ENCODE measurements at regions not wholly inside any gene's neighbourhood (a gene's known extent, or its start where the extent isn't known, plus 50 kb on each side); places are given as distances from the start of the nearest gene placed in this dataset.
"Not testable (repeated sequence)": the region's sequence is repeated elsewhere in the genome, so short reads cannot be mapped to it uniquely, and the experiment has no call there.

DNA sequence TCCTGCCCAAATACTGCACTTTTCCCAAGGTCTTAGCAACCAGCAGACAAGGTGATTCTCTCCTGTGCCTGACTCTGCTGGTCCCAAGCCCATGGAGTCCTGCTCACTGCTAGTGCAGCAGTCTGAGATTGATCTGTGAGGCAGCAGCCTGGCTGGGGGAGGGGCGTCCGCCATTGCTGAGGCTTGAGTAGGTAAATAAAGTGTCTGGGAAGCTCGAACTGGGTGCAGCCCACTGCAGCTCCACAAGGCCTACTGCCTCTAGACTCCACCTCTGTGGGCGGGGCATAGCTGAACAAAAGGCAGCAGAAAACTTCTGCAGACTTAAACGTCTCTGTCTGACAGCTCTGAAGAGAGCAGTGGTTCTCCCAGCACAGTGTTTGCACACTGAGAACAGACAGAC, 258.7 kb downstream of the ABCC12 start:
- DNase-seq: not testable (repeated sequence)

DNA sequence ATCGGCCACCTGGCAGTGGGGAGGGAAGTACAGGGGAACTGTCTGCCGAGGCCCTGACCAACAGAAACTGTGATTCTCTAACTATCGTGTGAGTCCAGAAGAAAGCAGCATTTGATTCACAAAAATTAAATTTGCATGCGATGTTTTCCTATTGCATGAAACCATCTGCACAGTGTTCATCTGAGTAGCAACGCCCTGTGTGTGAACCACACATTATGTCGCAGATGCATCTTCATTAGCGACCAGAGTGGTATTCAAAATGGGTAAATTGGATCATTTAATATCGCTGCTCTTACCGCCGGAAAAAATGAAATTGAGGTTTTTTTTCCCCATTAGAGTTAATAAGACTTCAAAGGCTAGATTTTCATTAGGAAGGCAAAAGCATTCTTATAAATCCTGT, 260.6 kb downstream of the ABCC12 start:
- no peak for DNase-seq

DNA sequence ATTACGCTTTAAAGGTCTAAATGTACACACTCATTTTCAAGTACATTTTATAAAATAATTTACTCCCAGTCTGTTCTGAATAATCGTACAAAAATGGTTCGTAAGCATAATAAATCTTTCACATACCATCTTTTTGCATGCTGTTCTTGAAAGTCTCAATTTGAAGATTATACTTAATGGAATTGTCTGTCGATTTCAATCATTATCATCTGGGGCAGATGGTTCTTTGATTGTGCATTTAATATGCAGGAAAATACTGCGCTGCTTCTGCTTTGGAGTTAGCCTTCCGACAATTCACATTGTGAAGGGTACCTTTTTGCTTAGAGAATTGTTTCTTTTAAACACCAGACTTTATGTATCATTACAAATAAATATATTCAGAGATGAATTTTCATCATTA, 262.8 kb downstream of the ABCC12 start:
- DNase-seq: no peak

DNA sequence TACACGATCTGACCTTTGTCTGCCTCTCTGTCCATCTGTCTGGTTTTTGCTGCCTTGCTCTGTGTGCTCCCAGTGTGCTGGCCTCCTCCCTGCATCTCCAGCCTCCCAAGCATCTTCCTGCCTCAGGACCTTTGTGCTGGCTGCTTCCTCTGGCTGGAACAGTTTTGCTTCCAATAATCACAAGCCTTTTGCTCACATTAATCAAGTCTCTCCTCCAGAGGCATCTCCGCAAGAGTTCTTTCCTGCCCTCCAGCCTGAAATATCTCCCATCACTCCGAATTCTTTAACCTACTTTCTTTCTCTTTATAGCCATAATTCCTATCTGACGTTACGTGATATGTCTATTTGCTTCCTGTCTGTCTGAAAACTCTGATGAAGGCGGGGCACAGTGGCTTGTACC, 267.1 kb downstream of the ABCC12 start:
- DNase-seq: no peak

DNA sequence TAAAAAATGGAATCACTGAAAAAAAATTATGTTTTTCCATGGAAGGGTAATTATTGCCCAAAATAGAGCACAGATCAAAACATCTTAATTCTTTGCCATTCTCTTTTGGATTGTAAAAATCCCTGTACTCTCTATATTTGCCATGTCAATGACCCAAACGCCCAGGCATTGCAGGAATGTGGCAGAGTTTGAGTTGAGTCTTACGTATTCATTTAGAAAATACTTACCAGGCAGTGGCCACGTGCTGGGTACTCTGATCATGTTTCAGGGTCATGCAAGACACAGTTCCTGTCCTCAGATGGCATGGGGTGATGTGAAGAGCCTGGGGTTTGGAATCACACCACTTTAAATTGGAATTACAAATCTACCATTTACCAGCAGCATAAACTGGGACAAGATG, 267.7 kb downstream of the ABCC12 start:
- DNase-seq: no peak

DNA sequence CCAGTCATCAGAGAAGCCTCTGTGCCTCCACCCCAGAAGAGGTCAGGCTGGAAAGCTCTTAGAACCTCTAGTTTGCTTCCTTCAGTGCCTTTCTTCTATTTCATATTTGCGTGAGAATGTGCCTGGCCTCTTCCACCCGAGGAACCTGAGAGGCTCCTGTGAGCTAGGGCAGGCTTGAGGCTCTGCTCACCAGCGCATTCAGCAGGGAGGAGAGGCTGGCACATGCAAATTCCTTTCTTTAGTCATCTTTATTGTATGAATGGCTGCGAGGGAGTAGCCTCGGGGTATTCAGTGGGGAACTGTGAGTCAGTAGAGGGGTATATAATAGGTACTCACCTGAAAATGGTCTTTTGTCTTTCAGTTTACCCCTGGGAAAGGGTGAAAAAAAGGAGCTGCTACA, 268.3 kb downstream of the ABCC12 start:
- no peak for DNase-seq

DNA sequence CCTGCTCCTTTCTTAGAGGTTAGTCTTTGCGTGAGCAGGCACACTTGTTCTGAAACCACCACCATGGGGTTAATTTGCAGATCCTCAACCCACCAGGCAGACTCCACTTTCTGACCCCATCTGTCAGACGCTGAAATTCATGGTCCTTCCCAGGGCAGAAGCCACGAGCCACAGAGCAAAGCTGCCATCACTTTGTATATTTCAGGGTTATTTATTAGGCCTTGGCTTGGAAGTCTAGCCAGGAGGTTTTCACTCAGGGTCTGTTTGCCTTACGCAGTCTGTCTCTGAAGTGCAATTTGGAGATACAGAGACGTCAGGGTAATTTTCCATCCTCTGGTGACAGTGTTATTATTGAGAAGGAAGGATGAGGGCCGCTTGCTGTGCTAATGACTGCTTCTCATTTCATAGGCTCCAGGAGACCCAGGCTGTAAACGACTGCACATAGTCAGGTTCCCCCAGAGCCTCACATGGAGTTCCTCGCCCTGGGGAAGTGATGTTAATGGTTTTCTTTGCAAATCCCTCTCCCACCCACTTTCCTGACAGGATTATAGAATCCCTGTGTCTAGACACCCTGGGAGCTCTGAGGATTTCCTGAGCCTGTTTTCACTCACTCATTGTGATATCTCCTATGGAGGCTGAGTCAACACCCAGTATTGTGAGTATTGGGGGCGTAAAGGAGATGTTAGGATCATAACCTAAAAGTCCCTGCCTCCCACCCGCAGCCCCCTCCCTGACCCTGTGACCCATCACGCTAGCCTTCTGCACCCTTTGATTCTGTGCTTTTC, 269.0 kb downstream of the ABCC12 start:
- DNase-seq: no peak

DNA sequence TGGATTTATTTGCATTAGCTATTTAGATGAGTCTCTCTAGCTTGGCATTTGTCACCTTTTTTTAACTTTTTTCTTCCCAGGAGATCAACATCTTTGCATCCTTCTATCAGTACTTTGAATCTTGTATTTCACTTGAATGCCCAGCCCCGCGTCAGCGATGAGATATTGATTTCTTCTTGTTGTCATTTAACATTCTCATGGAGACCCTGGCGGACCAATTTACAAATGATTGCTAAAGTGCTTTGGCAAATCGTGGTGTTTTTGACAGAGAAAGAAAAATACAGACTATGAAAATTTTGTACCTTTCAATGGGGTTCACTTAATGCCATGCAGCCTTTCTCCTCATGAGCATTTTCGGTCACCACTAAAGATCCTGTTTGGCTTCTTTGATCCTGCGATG, 269.7 kb downstream of the ABCC12 start:
- DNase-seq: no peak

DNA sequence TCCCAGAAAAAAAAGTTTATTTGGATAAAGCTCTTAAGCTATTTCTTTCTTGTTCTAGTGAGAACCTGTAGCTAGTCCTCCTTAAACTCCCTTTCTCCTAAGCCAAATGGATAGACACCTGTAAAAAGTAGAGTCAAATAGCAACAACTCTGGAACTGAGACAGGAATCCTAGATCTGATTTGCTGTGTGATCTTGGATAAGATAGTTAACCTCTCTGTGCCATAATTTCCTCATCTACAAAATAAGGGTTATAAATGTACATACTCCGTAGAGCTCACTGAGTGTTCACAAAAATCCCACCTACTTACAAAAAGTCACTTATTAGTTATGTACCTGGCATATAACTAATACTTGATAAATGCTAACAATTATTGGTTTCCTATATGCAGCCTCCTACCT, 270.3 kb downstream of the ABCC12 start:
- no peak for DNase-seq

DNA sequence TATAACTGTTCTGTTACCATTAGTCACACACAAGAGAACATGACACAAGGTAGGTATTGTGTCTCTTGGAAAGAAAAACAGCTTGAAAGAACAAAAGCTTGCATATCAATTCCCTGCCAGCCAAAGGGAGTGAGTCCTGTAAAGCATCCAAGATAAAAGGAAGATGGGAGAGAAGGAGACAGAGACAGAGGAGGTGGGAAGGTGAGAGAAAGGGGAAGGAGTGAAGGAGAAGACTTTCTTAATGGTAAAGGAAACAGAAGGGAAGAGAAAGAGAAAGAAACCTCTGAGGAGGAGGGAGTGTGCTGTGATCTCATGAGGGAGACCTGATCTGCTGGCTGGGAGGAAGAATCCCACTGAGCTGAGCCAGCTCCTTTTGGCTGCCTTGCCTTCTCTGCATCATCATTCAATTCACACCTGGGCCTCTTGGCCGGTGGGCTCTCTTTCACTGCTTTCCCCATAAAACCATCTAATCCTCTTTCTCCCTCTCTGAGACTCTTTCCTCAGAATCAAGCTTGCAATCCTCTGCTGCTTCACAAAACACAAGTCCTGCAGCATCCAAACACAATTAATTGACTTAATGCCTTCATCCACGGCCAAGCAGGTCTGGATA, 271.6 kb downstream of the ABCC12 start:
- DNase-seq: no peak

DNA sequence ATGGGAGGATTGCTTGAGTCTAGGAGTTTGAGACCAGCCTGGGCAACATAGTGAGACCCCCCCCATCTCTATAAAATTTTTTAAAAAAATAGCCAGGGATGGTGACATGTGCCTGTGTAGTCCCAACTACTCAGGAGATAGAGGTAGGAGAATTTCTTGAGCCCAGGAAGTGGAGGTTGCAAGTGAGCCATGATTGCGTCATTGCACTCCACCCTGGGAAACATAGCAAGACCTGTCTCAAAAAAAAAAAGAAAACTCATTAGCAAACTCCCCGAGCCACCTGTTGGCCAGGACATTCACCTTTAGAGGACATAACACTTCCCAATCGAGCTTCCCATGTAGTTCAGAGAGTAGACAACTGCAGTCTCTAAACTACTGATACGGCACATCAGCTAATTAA, 274.2 kb downstream of the ABCC12 start:
- no peak for DNase-seq

DNA sequence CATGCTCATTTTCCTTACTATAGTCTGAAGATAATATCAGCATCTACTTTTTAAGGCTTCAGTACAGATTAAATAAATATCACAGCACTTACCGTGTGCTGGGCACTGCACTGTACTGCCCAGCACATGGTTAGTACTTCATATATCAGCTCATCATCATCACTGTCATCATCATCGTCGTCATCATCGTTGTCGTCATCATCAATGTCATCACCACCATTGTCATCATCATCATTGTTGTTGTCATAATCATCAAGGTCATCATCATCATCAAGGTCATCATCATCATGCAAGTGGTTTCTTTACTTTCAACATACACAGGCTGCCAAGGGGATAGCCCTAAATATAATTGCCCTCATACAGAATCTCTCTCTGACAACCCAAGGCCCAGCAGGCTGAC, 275.1 kb downstream of the ABCC12 start:
- DNase-seq: no peak

DNA sequence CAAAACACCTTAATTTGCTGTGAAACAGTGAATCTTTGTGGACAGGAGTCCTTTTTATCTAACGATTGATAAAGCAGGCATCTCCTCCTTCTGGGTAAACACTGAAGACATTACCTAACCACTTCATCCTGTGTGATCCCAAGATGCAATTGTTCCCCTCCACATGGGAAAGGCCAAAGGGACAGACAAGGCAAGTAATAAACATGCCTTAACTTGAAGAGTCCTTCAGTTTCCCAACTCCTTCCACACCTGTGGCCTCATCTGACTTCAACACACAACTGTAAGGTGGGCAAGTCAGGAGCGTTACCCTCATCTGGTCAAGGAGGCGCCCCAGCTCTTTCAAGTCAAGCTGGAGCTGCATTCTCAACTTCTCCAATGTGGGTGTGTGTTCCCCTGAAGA, 278.6 kb downstream of the ABCC12 start:
- no peak for DNase-seq

DNA sequence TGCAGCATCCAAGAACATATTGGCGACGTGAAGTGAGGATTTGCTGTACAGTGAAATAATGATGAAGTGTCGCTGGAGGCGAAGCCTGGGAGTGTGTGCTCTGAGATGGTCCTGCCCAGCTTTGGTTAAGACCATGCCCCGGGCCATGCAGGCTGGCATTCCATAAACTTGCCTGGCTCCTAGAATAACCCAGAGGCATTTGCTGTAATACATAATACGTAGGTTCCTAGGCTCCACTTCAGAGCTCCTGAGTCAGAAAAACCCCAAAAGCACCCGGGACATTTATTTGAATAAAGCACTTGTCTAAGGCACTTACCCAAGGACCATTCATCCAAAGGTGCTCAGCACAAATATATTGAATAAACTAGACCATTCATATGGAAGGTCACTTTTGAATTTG, 279.3 kb downstream of the ABCC12 start:
- no peak for DNase-seq

DNA sequence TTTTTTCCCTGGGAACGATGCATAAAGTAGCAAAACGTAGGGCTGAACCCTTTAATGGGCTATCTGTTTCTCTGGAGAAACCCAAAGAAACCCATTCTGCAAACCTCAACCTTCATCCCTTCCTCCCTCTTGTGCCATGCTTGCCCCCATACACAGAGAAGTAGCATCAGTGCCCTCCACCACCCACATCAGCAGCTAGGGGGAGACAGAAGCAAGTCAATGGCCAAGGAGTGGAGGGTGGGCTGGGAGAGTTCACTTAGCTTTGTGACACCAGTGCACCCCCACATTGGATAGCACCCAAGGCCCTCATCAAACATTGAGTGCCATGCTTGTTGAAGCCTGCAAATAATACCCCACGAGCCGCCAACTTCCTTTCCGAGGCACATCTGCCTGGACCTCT, 282.4 kb downstream of the ABCC12 start:
- DNase-seq: no peak

DNA sequence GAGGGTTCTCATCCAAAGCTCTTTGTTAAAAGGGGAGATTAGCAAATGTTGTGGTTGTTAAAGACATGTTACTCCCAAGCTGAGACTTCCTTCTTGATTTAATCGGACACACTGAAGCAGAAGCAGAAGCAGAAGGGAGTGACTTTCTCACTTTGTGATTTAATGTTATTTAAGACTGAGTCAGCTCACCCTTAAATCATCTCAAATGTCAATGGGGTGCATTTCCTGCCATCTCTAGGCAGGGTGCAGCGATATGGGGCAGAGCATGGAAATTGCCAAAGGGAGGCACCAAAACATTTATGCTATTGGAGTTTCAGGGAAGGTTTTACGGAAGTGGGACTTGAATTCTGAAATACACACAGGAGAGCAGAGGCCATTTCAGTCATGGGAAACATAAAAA, 283.6 kb downstream of the ABCC12 start:
- no peak for DNase-seq

DNA sequence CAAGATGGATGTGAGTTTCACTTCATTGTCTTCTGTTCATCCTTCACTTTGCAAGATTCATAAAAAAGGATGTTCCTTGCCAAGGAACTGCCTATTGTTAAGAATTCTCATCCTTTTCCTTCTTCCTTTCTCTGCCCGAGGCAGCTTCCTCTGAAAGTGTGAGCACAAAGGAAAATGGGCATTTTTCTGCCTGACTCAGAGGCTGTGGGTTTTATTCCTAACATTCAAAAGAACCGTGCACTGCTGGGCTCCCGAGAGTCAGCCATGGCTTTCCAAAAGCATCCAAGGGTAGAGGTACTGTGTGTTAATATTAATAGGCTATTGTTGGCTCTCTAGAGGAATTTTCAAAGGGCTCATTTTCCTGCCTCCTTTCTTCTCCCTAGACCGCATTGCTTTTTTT, 289.4 kb downstream of the ABCC12 start:
- no peak for DNase-seq

DNA sequence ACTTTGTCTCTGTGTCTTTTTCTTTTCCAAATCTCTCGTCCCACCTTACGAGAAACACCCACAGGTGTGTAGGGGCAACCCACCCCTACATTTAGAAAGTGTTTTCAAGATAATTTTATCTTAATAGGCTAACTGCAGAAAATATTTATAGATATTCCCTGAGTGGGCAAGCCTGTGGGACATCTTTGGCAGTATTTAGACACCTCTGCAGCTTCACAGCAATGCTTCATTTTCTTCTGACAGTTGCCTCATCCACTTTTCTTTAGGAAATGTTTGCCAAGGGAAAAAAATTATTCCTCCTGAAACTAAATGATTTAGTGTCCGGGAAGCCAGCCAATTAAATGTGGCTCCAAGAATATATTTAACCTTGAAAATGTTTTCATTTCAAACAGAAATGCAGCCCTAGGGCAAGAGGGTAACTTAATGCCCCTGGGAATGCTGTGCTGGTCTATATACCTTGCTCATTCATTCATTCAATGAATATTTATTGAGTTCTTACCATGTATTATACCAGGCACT, 290.4 kb downstream of the ABCC12 start:
- no peak for DNase-seq

DNA sequence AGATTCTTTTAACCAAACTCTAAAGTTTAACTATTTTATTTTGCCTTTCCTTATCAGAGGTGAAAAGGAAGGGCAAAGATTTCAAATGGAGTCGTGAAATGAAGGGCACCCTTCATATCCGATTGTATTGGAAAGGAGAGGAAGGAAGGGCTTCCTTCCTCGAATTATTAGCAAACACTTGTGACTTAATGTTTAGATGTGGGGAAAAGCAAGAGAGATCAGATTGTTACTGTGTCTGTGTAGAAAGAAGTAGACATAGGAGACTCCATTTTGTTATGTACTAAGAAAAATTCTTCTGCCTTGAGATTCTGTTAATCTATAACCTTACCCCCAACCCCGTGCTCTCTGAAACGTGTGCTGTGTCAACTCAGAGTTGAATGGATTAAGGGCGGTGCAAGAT, 291.5 kb downstream of the ABCC12 start:
- DNase-seq: not testable (repeated sequence)

DNA sequence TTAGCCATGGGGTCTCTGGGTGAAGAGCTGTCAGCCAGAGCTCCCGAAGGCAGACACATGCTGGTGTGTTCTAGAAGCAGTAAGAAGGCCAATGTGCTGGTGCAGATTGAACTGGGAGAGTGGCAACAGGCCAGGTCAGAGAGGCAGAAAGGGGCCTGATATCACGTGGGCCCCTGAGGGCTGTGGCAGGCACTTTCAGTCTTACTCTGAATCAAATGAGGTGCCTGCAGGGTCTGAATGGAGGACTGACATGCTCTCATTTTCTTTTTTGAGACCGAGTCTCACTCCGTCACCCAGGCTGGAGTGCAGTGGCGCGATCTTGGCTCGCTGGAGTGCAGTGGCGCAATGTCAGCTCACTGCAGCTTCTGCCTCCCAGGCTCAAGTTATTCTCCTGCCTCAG, 293.8 kb downstream of the ABCC12 start:
- no peak for DNase-seq

DNA sequence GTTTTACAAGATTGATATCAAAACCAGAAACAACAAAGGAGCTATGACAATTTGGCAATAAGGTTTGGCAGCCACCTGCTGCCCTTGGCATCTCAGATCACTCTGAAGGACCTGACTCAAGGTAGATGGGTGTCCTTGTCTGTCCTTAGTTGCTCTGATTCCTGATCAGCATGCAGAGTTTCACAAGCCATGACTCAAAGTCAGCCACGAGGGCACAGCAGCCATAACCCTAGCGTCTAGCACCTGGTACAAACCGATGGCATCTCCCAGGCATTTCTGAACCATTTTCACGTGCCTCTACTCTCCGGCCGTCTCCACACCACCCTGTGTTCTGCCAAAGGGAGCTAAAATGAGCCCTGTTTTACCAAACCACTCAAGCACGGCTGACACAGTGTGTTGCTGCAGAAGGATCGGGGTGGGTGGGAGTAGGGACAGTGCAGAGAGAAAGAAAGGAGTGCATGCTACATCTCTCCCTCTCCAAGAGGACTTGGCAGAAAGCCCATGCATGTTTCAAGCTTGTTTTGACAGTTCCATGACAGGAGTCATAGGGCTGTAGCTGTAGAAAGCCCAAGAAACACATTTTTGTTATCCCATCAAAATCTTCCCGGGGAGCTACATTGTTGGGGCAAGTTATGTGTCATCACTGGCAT, 297.3 kb downstream of the ABCC12 start:
- no peak for DNase-seq

DNA sequence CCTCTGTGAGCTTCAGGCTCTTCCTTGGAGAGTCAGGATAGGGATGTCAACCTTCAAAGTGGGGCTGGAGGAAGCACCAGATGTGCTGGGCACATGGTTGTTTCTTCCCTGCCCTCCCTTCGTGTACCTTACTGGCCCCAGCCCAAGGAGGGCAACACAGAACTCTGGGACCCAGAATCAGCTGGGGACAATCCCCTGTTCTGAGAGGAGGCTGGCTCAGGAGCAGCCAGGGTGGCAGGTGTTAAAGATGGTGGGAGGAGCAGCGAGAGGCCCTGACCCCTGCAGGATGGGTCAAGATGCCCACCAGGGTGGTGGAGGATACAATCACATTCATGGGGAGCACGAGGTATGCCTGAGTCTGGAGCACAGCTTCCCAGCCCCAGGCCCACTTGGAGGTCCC, 300.4 kb downstream of the ABCC12 start:
- no peak for DNase-seq

DNA sequence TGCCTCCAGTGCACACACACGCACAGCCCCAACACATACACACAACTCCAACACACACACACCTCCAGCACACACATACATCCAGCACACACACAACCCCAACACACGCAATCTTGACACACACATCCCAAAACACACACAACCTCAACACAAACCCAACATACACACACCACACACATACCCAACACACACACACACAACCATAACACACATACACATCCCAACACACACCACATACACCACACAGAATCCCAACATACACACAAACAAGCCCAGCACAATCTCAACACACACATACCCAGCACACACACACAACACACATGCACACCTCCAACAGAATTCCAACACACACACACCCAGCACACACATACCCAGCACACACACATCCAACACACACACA, 301.1 kb downstream of the ABCC12 start:
- no peak for DNase-seq

DNA sequence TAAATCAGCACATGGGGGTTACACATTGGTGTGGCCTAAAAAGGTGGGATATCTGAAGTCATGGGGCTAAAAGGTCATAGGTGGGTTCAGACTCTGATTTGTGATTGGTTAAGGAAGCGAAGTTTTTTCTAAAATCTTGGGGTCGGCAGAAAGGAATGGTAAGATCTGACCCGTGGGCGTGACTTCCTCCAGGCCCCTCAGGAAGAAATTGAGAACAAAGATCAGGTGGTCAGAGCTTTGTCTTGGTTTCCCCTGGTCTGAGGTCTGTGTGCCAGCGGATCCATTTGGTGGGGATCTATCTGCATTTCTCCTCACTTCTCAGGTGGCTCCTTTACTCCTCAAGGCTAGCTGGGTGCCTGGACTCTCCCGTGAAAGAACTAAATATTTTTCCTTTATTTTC, 302.8 kb downstream of the ABCC12 start:
- no peak for DNase-seq
